ENCODE measurements at regions not wholly inside any gene's neighbourhood (a gene's known extent, or its start where the extent isn't known, plus 50 kb on each side); places are given as distances from the start of the nearest gene placed in this dataset.
"Not testable (repeated sequence)": the region's sequence is repeated elsewhere in the genome, so short reads cannot be mapped to it uniquely, and the experiment has no call there.

DNA sequence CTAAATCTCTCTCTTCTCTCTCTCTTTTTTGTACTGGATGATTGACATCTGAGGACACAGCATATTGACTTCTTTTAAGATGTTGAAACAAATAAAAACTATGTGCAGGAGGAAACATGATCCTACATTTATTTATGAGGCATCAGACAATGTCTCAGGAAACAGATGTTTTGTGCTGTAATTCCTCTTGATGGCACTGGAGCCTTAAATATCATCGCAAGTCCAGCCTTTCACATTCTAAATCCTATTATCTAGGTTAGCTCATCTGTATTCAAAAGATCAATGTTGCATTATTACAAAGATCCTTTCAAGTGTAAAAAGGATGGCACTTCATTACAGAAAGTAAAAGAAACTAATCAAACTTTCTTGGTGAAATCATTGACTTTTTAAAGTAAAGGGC lies 63.9 kb downstream of the MAT2B start:
- no peak for DNase-seq (ENCODE audit: low read depth in 2 of 2)

DNA sequence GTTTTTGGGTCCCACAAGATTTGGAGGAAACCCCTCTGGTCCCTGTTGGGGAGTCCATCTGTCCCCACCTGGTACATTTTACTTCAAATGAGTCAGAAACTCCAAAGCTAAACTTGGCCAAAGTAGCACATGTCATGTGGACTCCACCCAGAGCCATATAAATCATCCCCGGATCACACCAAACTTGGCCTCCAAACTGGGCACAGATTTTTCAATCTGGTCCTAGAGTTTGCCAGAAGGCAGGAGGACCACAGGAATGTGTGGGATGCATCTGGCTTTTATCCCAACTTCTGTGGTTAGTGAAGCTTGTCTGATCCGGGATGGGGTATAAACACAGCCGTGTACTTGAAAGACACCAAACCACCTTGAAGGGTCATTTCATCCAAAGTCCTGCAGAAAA lies 66.3 kb downstream of the MAT2B start:
- no peak for DNase-seq (ENCODE audit: low read depth in 2 of 2)

DNA sequence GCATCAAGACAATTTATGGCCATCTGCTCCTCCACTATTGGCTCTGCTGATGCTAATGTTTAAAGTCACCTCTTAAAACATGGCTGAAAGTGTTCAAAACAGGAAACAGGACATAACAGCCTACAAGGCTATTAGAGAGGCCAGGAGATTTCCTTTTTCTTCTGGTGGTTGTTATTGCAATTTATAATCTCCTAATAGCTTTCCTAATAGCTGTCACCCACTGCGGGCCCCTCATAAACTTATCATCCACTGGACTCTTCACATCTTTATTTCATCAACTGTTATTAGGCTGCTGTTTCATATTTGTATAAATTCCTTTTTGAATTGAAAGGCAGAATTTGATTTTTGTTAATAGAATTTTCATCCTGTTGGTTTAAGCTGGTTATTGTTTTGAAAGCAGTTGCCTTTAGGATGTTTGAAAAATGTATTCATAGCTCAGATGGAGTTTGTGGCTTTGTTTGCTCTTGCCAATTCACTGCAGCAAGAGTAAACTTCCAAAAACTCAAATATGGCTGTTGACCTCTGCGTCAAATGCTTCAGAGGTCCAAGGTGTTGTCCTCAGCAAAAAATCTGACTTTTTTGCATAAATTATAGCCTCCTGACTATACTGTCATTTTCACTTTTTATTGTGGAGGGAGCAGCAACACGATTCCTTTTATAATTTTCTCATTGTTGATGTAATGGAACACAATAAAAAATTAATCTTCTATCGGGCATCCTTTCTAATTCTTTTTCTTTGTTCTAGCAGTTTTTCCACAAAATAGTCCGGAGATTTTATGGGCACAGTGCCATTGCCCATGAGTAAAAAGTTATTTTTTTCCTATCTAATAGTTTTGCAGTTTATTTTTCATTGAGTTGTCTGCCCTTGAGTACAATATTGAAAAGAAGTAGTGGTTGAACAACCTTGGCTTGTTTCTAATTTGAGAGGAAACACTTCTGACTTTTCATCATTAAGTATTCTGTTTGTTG lies 69.3 kb downstream of the MAT2B start:
- DNase-seq (ENCODE audit: low read depth in 2 of 2), result no peak

DNA sequence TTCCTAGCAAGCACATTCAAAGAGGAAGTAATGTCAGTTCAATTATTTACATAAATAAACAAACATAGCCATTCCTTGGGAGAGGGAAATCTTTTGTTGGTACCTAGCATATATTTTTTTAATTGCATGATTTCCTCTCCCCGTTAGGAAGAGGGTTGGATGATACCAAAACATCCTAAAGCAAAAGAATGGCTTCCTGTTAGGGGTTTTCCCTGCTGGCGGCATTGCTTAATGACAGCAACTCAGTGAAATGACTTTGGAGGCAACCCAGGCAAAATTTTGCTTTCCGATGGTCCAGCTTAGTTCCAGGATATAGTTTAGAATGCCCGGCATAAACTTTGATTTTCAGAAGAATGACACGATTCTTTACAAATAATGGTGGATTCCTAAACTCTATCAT lies 73.2 kb downstream of the MAT2B start:
- DNase-seq (ENCODE audit: low read depth in 2 of 2), result no peak

DNA sequence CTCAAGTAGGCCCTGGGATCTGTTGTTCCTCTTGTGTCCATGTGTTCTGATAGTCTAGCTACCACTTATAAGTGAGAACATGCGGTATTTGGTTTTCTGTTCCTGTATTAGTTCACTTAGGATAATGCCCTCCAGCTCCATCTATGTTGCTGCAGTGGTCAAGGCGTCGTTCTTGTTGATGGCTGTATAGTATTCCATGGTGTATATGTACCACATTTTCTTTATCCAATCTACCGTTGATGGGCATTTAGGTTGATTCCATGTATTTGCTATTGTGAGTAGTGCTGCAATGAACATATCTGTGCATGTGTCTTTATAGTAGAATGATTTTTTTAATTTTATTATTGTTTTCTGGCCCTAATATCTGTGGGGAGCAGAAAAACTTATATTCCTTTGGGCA lies 74.3 kb downstream of the MAT2B start:
- no peak for DNase-seq (ENCODE audit: low read depth in 2 of 2)

DNA sequence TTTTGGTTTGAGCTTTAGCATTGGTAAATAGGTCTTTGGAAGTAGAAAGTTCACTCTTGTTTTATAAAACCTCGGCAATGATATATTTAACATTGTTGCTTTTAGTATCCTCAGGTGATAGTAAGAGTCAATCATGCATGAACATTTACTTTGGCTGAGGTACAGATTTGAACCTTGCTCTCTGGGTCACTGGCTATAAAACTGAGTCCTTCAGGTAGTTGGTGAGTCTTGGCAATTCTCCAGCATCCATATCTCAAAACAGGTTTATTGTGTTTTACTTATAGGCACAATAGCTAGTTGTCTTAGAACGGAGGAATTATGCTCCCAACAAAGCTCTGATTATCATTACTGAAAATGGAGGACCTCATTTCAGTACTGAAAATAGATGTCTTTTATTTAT lies 75.1 kb downstream of the MAT2B start:
- DNase-seq (ENCODE audit: low read depth in 2 of 2), result no peak

DNA sequence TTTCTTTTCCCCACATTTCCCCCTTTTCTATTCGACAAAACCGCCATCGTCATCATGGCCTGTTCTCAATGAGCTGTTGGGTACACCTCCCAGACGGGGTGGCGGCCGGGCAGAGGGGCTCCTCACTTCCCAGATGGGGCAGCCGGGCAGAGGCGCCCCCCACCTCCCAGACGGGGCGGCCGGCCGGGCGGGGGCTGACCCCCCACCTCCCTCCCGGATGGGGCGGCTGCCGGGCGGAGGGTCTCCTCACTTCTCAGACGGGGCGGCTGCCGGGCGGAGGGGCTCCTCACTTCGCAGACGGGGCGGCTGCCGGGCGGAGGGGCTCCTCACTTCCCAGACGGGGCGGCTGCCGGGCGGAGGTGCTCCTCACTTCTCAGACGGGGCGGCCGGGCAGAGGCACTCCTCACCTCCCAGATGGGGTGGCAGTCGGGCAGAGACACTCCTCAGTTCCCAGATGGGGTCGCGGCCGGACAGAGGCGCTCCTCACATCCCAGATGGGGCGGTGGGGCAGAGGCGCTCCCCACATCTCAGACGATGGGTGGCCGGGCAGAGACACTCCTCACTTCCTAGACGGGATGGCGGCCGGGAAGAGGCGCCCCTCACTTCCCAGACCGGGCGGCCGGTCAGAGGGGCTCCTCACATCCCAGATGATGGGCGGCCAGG lies 78.2 kb downstream of the MAT2B start:
- DNase-seq (ENCODE audit: low read depth in 2 of 2), result not testable (repeated sequence)

DNA sequence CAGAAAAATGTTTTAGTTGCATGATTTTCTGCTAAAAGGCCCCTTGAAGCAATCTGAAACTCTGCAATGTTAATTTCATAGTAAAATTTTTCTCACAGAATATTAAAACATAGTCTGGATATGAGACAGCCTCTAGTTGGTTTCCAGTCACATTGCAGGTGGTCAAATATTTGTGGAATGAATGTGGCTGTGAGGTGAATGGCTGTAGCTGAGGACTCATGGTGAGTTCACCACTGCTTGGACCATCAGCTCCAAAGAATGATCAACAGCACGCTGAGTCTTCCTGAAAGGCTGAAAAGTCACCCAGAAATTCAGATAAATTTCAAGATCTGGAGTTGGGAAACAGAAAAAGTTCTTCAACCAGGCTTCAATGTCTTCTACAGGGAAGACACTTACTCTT lies 79.8 kb downstream of the MAT2B start:
- DNase-seq (ENCODE audit: low read depth in 2 of 2), result no peak

DNA sequence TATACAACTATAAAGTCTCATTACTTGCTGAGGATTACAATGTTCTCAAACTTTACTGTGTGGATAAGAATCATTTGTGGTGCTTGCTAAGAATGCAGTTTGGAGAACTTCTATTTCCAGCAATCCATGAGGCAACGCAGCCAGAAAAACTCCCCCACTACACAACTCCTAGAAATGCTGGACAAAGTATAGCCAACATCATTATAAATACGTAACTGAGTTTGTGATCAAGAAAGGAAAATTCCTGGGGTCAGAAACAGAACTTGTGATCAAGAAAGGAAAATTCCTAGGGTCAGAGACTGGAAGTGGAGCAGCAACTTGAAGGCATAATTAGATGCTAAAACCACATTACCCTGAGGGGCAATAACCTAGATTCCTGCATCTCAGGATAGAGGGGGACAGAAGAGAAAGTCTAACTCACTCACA lies 81.1 kb downstream of the MAT2B start:
- no peak for DNase-seq (ENCODE audit: low read depth in 2 of 2)

DNA sequence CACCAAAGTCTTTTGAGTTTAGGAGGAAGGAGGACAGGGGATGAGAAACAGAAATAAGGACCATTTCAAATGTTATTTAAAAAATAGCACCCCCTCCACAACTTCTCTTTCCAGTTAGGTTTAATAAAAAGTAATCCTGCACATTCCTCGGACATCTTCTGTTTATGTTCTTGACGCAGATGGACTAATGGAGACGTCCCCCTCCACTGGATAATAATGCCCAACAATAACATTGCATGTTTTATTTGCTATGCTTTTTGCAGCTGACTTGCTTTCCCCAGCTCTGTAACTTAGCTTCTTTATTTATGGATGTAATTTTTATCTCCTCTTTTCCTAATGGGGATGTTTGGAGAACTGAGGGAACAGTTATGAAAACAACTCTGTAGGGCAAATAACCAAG lies 89.5 kb downstream of the MAT2B start:
- no peak for DNase-seq (ENCODE audit: low read depth in 2 of 2)

DNA sequence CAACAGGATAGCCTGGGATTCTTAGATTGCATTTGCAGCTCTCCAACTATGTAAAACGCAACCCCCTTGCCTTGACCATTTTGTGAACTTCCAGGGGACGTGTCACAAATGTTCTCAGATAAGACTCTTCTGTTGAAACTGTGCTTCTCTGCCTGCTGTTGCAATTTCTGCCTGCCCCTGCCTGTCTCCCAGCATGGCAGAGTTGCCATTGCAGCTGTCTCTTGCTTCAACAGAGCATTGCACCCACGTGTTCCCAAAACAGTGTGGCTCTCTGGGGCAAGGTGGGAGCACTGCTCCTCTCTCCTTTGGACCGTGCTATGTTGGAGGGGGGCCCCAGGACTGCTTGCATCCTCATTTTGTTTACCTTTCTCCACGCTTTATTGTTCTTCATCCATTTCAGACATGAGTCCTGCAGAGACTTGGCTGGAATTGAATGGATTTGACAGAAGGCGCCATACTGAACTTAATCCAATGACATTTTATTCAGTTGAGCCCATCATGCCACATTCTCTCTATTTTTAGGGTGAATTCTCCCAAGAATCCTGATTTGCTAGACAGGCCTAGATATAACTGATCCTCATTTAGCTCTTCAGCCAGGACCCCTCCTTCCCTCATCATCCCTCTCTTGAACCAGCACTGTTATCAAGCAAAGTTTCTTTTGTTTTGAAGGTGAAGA lies 90.7 kb downstream of the MAT2B start:
- no peak for DNase-seq (ENCODE audit: low read depth in 2 of 2)

DNA sequence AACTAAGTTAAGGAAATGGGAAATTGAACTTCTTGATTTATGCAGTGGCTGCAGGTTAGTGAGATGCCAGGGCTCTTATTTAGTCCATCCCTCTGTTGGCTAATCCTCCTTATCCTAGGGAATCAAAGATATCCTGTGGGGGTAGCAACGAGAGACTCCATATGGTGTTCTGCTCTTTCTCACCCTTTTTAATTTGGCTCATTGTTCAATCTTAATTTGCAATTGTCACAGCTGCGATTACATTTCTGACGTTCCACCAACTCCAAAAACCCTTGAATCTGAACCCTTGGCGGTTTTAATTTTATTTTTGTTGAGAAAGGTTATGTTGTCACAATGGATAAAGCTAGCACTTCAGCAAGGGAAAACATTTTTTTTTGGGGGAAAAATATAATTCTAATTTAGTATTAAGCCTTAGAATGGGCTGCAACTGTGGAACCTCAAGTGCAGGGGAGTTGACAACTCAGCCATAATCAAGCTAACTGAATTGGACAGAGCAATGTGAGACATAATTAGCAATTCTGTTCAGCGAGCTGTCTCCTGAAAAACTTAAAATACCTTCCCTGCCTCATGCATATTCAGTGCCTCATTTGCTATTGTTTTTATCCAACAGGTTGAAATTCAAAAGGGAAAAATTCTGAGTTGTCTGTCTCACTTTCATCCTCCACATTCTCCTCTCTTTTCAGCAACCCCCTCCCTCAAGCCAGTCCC lies 91.3 kb downstream of the MAT2B start:
- no peak for DNase-seq (ENCODE audit: low read depth in 2 of 2)

DNA sequence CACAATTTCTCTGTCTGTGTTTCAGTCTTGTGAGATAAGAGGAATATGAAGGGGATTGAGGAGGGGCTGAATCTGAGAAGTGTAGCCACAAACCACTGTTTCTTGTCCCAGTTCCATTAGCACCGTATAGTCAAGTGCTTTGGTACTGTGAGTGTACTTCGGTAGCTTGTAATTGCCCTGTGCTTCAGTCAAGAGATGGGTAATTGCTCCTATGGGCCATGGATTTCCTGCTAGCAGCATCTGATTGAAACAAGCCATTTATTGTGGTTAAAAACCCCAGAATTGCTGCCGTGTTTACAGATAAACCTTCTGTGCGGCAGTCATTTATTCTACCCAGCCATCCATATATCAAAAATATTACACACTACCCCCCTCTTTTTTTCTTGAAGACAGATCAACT lies 98.6 kb downstream of the MAT2B start:
- no peak for DNase-seq (ENCODE audit: low read depth in 2 of 2)

DNA sequence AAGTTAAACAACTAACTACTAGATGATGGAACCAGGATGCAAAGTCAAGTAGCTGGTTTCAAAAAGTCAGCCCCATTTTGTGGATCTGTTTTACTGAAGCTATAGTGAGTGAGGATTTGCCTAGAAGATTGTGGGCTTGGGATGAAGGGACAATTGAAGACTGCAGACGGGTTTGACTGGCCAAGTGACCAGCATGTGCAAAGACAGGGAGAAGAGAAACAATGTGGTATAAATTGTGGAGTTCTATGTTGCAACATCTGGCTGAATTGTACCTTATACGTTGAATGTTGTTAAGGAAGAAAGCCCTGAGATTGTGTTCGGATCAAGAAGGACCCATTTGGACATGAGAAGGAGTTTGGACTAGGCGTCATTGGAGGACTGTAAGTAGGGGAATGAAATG lies 101.8 kb downstream of the MAT2B start:
- no peak for DNase-seq (ENCODE audit: low read depth in 2 of 2)

DNA sequence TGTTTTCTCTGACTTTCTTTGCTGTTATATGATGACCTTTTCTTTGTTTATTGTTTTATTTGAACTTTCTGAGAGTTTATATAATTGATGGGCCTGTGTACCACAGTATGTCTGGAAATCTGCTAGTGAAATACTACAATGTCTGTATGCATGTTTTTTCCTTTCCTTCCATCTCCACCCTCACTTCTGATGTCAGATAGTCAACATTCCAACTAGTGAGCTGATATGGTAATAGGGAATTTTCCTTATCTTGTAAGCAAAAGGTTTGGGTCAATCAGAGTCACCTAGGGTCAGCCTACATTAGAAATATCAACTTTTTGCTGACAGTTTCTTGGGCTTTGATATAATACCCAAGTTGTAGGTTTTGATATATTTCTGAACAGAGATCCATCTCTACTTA lies 103.2 kb downstream of the MAT2B start:
- no peak for DNase-seq (ENCODE audit: low read depth in 2 of 2)

DNA sequence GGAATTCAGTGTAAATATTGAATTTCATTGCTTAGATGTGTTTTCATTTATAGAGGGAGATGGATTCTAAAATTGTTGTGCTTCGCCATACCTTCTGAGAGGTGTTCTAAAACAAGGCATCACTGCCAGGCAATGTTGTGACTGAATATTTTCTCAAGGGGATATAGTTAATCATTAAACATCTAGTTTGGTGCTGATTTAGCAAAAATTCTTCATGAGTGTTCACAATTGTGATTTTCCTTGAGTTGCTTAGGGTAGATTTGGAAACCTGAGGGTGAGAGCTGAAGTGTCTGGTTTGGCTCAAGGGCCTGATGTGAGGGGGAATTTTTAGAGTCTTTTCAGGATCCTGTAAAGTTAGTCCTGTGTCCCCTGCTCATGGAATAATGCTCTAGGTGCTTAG lies 104.5 kb downstream of the MAT2B start:
- DNase-seq (ENCODE audit: low read depth in 2 of 2), result no peak

DNA sequence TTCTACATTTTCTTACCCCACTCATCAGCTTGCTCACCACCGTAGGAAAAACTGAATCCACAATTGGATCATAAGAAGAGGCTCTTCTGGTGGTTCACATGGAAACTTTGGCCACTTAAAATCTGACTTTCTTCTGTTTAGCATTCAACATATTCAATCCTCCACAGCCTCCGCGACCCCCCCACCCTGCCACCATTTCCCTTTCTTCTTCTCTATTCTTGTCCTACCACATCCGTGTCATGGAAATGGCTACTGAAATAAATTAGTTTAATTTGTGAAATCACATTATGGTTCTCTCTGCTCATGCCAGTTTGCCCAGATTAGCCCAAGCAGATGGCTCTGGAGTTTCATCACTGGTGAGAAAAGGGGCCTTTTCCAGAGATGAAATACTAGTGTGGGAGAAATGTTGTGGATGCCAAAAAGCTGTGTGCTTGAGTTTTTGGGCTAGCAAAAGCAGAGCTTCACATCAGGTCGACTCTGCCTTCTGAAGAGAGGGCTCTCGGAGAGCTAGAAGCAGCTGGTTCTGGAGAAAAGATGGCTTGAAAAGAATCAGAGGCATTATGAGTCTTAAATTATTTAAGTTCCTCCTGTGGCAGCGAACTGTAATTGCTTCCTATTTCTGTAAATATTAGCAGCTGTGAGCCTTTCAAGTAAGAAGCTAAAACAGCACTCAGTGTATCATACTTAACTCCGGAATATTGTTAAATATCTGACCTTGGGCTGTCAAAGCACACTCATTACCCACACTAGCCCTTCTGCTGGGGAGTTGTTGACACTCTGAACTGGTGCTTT lies 107.1 kb downstream of the MAT2B start:
- no peak for DNase-seq (ENCODE audit: low read depth in 2 of 2)

DNA sequence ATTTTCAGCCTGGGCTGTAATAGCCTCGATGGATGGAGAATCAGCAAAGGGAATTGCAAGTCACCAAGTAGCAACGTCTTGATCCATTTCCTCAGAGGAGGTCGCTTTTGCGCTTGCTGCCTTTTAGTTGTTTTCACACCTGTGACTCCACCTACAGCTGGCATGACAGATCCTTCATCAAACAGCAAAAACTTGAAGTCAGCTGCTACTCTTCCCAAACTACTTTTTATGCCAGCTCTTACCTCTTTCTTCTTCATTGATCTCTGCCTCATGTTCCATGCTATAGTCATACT lies 107.7 kb downstream of the MAT2B start:
- DNase-seq (ENCODE audit: low read depth in 2 of 2), result no peak

DNA sequence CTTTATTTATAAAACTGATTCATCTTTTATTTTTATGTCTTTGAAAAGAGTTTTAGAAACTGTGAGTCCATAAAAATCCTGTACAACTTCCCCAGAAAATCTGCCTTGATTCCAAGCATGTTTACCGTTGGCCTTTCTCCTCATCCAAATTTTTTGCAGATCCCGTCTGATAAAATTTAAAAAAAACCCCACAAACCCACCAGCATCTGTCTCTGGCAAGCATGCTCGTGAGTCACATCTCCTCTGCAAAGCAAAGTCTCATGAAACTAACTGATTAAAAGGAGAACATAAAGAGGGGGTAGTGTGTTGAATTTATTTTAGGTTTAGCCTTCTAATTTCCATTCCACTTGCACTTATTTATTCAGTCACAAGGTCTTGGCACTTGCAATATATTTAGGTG lies 109.4 kb downstream of the MAT2B start:
- DNase-seq (ENCODE audit: low read depth in 2 of 2), result no peak

DNA sequence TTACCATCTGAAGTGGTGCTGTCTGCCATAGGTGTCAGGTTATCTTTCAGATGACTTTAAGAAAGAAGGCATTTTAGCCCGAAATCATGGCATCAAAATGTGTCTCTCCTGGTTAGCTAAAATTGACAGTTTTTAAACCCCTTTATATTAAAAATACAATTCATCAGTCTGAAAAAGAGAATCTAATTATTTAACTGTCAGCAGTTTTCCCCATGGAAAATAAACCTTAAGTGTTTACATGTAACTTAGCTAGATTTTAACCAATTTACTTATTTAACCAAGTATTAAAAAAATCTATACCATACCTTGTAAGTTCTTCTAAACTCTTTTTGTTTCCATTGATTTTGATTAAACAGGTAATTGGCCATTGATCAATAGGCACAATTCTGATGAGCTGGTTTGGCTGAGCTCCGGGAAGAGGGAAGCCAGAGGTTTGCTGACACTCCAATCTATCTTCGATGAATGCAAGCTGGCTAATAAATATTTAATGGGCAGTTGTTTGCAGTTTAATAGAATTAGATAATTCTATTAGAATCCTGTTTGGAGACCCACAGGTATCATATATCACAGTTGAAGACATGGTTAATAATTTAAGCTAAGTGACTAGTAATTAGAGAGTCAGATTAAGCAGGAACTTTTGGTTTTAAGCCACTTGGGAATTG lies 114.0 kb downstream of the MAT2B start:
- no peak for DNase-seq (ENCODE audit: low read depth in 2 of 2)

DNA sequence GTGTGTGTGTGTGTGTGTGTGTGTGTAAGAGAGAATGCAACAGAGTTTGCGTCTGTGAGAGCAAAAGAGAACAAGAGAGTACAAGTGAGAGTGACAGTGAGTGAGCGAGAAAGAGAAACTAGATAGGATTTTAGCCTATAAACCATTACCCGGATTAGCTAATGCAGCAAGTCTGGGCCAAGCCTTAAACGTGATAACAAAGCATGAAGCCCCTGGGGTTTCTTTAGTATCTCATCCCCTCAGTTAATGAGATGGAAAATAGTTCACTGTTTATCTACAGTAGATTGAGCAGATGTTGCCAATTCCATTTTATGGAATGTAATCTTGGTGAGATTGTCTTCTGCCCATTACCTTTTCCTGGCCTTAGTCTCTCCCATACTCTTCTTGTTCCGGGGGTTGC lies 114.5 kb downstream of the MAT2B start:
- DNase-seq (ENCODE audit: low read depth in 2 of 2), result no peak

Data from stimulated activated CD4-positive, alpha-beta T cell treated with anti-CD3 and anti-CD28 coated beads, Interleukin-1b, Interleukin-23, amount 100 ng/mL, for 4 hours (primary cell).